Neutrophil (primary cell): ENCODE measurements at regions not wholly inside any gene's neighbourhood (a gene's known extent, or its start where the extent isn't known, plus 50 kb on each side); places are given as distances from the start of the nearest gene placed in this dataset.

ENCODE experiments used
- H3K27ac ChIP-seq: fragments of 200-600 bp; sonication (generic); 2 replicates; pipeline ENCODE4 v1.5.1; 2016; ENCODE audit warnings: mild to moderate bottlenecking, moderate library complexity
- H3K27me3 ChIP-seq: fragments of 200-600 bp; sonication (generic); 2 replicates; pipeline ENCODE4 v1.6.0; 2016; ENCODE audit warnings: mild to moderate bottlenecking
- H3K36me3 ChIP-seq: fragments of 200-600 bp; sonication (generic); 2 replicates; pipeline ENCODE4 v1.5.1; 2017
- H3K4me1 ChIP-seq, 2 experiments: fragments of 200-600 bp in 1 of 2; sonication (generic) in 1 of 2; 1 replicate in 1 of 2; 2 replicates in 1 of 2; pipeline versions ENCODE4 v1.5.1 to v1.6.1; 2013 to 2016; ENCODE audit warnings: low read depth in 1 of 2, low read length in 1 of 2, mild to moderate bottlenecking in 1 of 2, moderate library complexity in 1 of 2; ENCODE audit not compliant: control insufficient read depth in 1 of 2, insufficient read depth in 1 of 2
- H3K4me3 ChIP-seq, 2 experiments: fragments of 200-600 bp in 1 of 2; sonication (generic) in 1 of 2; 1 replicate in 1 of 2; 2 replicates in 1 of 2; pipeline ENCODE4 v1.5.1; 2013 to 2016; ENCODE audit warnings: low read depth in 1 of 2, low read length in 1 of 2, mild to moderate bottlenecking in 1 of 2, moderate library complexity in 1 of 2
- H3K9me3 ChIP-seq: fragments of 200-600 bp; sonication (generic); 2 replicates; pipeline ENCODE4 v1.5.1; 2016
- CTCF ChIP-seq: fragments of 200-600 bp; sonication (generic); IDR thresholded peaks from 2 replicates; pipeline ENCODE4 v1.5.1; 2016; ENCODE audit warnings: antibody characterized with exemption

GRCh38 chr9:73525350-73525749 lies 373.7 kb downstream of the ANXA1 start:
- H3K4me3 ChIP-seq = no peak overlapping the region
- no peaks in the 10 kb centered on the region for H3K36me3 ChIP-seq
- H3K9me3 ChIP-seq = no peaks in the 10 kb centered on the region
- no peak overlapping the region for H3K27ac ChIP-seq
- no peaks in the 10 kb centered on the region for H3K27me3 ChIP-seq
- TF ChIP-seq CTCF = no peak
- no peaks in the 10 kb centered on the region for H3K4me1 ChIP-seq

GRCh38 chr9:73527521-73527920 lies 375.9 kb downstream of the ANXA1 start:
- TF ChIP-seq CTCF = no peak
- Histone ChIP-seq H3K27me3 (no peaks in the 10 kb centered on the region), H3K27ac (no peak overlapping the region), H3K4me3 (no peak overlapping the region), H3K9me3 (no peaks in the 10 kb centered on the region), H3K36me3 (no peaks in the 10 kb centered on the region), H3K4me1 (no peaks in the 10 kb centered on the region)

GRCh38 chr9:73528926-73529325 lies 377.3 kb downstream of the ANXA1 start:
- no peak for TF ChIP-seq CTCF
- no peaks in the 10 kb centered on the region for H3K9me3 ChIP-seq

GRCh38 chr9:73529666-73530065 lies 378.0 kb downstream of the ANXA1 start:
- Histone ChIP-seq H3K27ac (no peak overlapping the region), H3K4me1 (no peaks in the 10 kb centered on the region), H3K9me3 (no peaks in the 10 kb centered on the region), H3K4me3 (no peak overlapping the region), H3K36me3 (no peaks in the 10 kb centered on the region), H3K27me3 (no peaks in the 10 kb centered on the region)
- no peak for TF ChIP-seq CTCF

More at GRCh38 chr9:73528926-73529325, 377.3 kb downstream of the ANXA1 start:
- Histone ChIP-seq H3K4me3 (no peak overlapping the region), H3K4me1 (no peaks in the 10 kb centered on the region), H3K27me3 (no peaks in the 10 kb centered on the region), H3K27ac (no peak overlapping the region), H3K36me3 (no peaks in the 10 kb centered on the region)

- H3K27ac ChIP-seq = no peak overlapping the region
- H3K36me3 ChIP-seq = no peaks in the 10 kb centered on the region
- H3K9me3 ChIP-seq = no peaks in the 10 kb centered on the region
- H3K4me1 ChIP-seq = no peaks in the 10 kb centered on the region
- H3K4me3 ChIP-seq = no peak overlapping the region
- H3K27me3 ChIP-seq = no peaks in the 10 kb centered on the region
- no peak for TF ChIP-seq CTCF
Measured at GRCh38 chr9:73531051-73531532, 379.4 kb downstream of the ANXA1 start.

- Histone ChIP-seq H3K27ac (no peak overlapping the region), H3K9me3 (no peaks in the 10 kb centered on the region), H3K4me3 (no peak overlapping the region), H3K27me3 (no peaks in the 10 kb centered on the region), H3K36me3 (no peaks in the 10 kb centered on the region), H3K4me1 (no peaks in the 10 kb centered on the region)
- no peak for TF ChIP-seq CTCF
Measured at GRCh38 chr9:73531658-73532057, 380.0 kb downstream of the ANXA1 start.
